GM10266 (cell line): ENCODE measurements at regions not wholly inside any gene's neighbourhood (a gene's known extent, or its start where the extent isn't known, plus 50 kb on each side); places are given as distances from the start of the nearest gene placed in this dataset.

Experiments used
- DNase-seq: peaks from one replicate; pipeline ENCODE4 v3.0.0; 2012; ENCODE audit errors: extremely low spot score
- CTCF ChIP-seq: IDR thresholded peaks from 2 replicates; pipeline ENCODE4 v1.5.1; 2012; ENCODE audit warnings: mild to moderate bottlenecking, low read depth; ENCODE audit not compliant: control insufficient read depth, insufficient read depth; ENCODE audit errors: missing control alignments

GRCh38 chr3:157607826-157608405 is 104.7 kb upstream of the VEPH1 start:
- no peak for DNase-seq
- no peak for TF ChIP-seq CTCF

- no peak for TF ChIP-seq CTCF
- DNase-seq = no peak
Measured at GRCh38 chr3:157606852-157607197, 103.6 kb upstream of the VEPH1 start.

GRCh38 chr3:157606011-157606851 is 103.0 kb upstream of the VEPH1 start:
- TF ChIP-seq CTCF = peak; percentile 69
- peak; percentile 44 for DNase-seq

GRCh38 chr3:157605356-157605755 is 102.1 kb upstream of the VEPH1 start:
- no peak for TF ChIP-seq CTCF
- no peak for DNase-seq

GRCh38 chr3:157602424-157602823 is 99.2 kb upstream of the VEPH1 start:
- DNase-seq = no peak
- TF ChIP-seq CTCF = no peak

- no peak for TF ChIP-seq CTCF
- no peak for DNase-seq
Measured at GRCh38 chr3:157595259-157595658, 92.0 kb upstream of the VEPH1 start.

- no peak for DNase-seq
- TF ChIP-seq CTCF = no peak
Measured at GRCh38 chr3:157594413-157594812, 91.2 kb upstream of the VEPH1 start.
